ENCODE measurements at regions not wholly inside any gene's neighbourhood (a gene's known extent, or its start where the extent isn't known, plus 50 kb on each side); places are given as distances from the start of the nearest gene placed in this dataset.

GRCh38 chr13:65940720-65941119 is 1289.4 kb downstream of the PCDH9 start:
- no peak overlapping the region for H4K8ac ChIP-seq (ENCODE audit: low read depth in 2 of 2, low read length in 2 of 2)
- no peak overlapping the region for H2BK20ac ChIP-seq (ENCODE audit: low read depth, low read length)
- CTCF ChIA-PET = no interaction called here
- no peaks in the 10 kb centered on the region for H4K20me1 ChIP-seq (ENCODE audit: insufficient read depth, low read length)
- intact Hi-C loops (cut with micrococcal nuclease) (no loop called here), dilution Hi-C loops (cut with HindIII; ENCODE audit: low sequenced_read_pairs, unreplicated experiment) (no loop called here), in situ Hi-C loops (cut with MboI; ENCODE audit: low sequenced_read_pairs) (no loop called here)
- WGBS, 2 experiments (ENCODE audit: extremely low coverage in 2 of 2, insufficient read length in 1 of 2) = 60% methylated on average over 1 of the region's 3 CpGs; no CpG with 5 or more reads in 1 of the 2 experiments
- H4K91ac ChIP-seq (ENCODE audit: insufficient read depth, low read depth, low read length) = no peak overlapping the region
- H2AFZ ChIP-seq (replicated peaks; ENCODE audit: low read length, poor library complexity) = no peak overlapping the region
- no peaks in the 10 kb centered on the region for H3K9me1 ChIP-seq (ENCODE audit: insufficient read depth, low read length)
- no peak overlapping the region for H3K14ac ChIP-seq (replicated peaks; ENCODE audit: low read depth, low read length)
- ATAC-seq (ENCODE audit: low read depth) = no peak
- POLR2A ChIA-PET (ENCODE audit: unreplicated experiment) = no interaction called here
- no peaks in the 10 kb centered on the region for H3K27me3 ChIP-seq (ENCODE audit: control insufficient read depth, insufficient read depth, low read length)
- H2AK5ac ChIP-seq (ENCODE audit: low read depth, low read length) = no peak overlapping the region; the same call in 1 of the 2 replicates
- no peak overlapping the region for H3K56ac ChIP-seq (ENCODE audit: extremely low read depth, insufficient read depth, low read length)
- H4K5ac ChIP-seq (ENCODE audit: low read depth, low read length) = no peak overlapping the region
- no peak overlapping the region for H3K4ac ChIP-seq (ENCODE audit: low read depth, low read length)
- H3K36me3 ChIP-seq (ENCODE audit: control insufficient read depth, insufficient read depth, low read length) = no peaks in the 10 kb centered on the region
- no peaks in the 10 kb centered on the region for H3K79me1 ChIP-seq (ENCODE audit: low read depth in 1 of 2, low read length in 2 of 2)
- H3K9ac ChIP-seq (ENCODE audit: low read depth, low read length) = no peak overlapping the region
- no peak overlapping the region for H3K4me2 ChIP-seq (ENCODE audit: low read depth, low read length)
- H3K23ac ChIP-seq (ENCODE audit: low read depth, low read length) = no peak overlapping the region
- H2AK9ac ChIP-seq (replicated peaks; ENCODE audit: low read depth, low read length, poor library complexity) = no peak overlapping the region
- H3K4me3 ChIP-seq (ENCODE audit: insufficient read depth, low read depth, low read length) = no peak overlapping the region
- no peak overlapping the region for H2BK5ac ChIP-seq (ENCODE audit: low read depth, low read length, poor library complexity, severe bottlenecking)
- DNase-seq = no peak
- H3K27ac ChIP-seq (ENCODE audit: insufficient read depth, low read length) = no peak overlapping the region
- H3K18ac ChIP-seq (ENCODE audit: low read depth, low read length) = no peak overlapping the region
- no peaks in the 10 kb centered on the region for H3K4me1 ChIP-seq (ENCODE audit: control insufficient read depth, insufficient read depth, low read length)
- BruUV-seq (replicated peaks) = no TSS peak
- TF ChIP-seq MAZ (IDR thresholded peaks at IDR 0.05; ENCODE audit: borderline replicate concordance, low read depth, low read length) = no peak
- TF ChIP-seq CHD1 (IDR thresholded peaks at IDR 0.05; ENCODE audit: low read depth, low read length) = no peak
- TF ChIP-seq BHLHE40 (IDR thresholded peaks at IDR 0.05; ENCODE audit: low read depth, low read length) = no peak
- no peak for TF ChIP-seq RCOR1 (IDR thresholded peaks at IDR 0.05; ENCODE audit: insufficient replicate concordance, low read length)
- no peak for TF ChIP-seq USF2 (IDR thresholded peaks at IDR 0.05; ENCODE audit: low read depth, low read length)
- H2BK120ac ChIP-seq (ENCODE audit: low read depth, low read length) = no peak overlapping the region
- no peaks in the 10 kb centered on the region for H3K9me3 ChIP-seq (ENCODE audit: control insufficient read depth, insufficient read depth, low read length)
- no peak overlapping the region for H2BK15ac ChIP-seq (ENCODE audit: low read depth, low read length)
